ENCODE measurements at regions not wholly inside any gene's neighbourhood (a gene's known extent, or its start where the extent isn't known, plus 50 kb on each side); places are given as distances from the start of the nearest gene placed in this dataset.

- TF ChIP-seq EZH2 (optimal IDR thresholded peaks at IDR 0.05; ENCODE audit: low read depth, low read length): no peak
- no peak for TF ChIP-seq CTCF (IDR thresholded peaks at IDR 0.05; ENCODE audit: low read length)
Observed at GRCh38 chr3:72097053-72097452, 312.1 kb upstream of the PROK2 start.
